T-helper 17 cell (primary cell): ENCODE measurements at regions not wholly inside any gene's neighbourhood (a gene's known extent, or its start where the extent isn't known, plus 50 kb on each side); places are given as distances from the start of the nearest gene placed in this dataset.

ENCODE experiments used
- ATAC-seq: fragments of 150-1000 bp; cut with Tn5 transposase; 2 replicates; pipeline ENCODE4 v1.10.0; 2021; ENCODE audit warnings: mild to moderate bottlenecking, moderate library complexity
- DNase-seq, 3 donors: peaks; one replicate each; pipeline versions ENCODE4 v3.0.0 to v3.0.0-alpha.2; 2020 to 2021
- H3K9me3 ChIP-seq: one replicate; pipeline ENCODE4 v1.7.0; 2013; ENCODE audit warnings: low read length, mild to moderate bottlenecking; ENCODE audit not compliant: control insufficient read depth, poor library complexity, severe bottlenecking
- H3K27ac Mint-ChIP-seq: one replicate; pipeline ENCODE4 v1.8.0; 2022; ENCODE audit warnings: mild to moderate bottlenecking, moderate library complexity, mixed read lengths
- H3K27me3 Mint-ChIP-seq: one replicate; pipeline ENCODE4 v1.8.0; 2022; ENCODE audit warnings: mixed read lengths
- H3K36me3 Mint-ChIP-seq: one replicate; pipeline ENCODE4 v1.8.0; 2022; ENCODE audit warnings: low read depth, mixed read lengths
- H3K4me1 Mint-ChIP-seq: one replicate; pipeline ENCODE4 v1.8.0; 2022; ENCODE audit warnings: mild to moderate bottlenecking, mixed read lengths
- H3K4me3 Mint-ChIP-seq: one replicate; pipeline ENCODE4 v1.8.0; 2022; ENCODE audit warnings: mild to moderate bottlenecking, moderate library complexity, mixed read lengths

- DNase-seq (no peak), ATAC-seq (no peak)
- no peak overlapping the region for H3K4me3 Mint-ChIP-seq
- H3K27ac Mint-ChIP-seq, result no peak overlapping the region
- peaks cover 60% of the 10 kb centered on the region for H3K27me3 Mint-ChIP-seq
- no peaks in the 10 kb centered on the region for H3K36me3 Mint-ChIP-seq
- H3K9me3 ChIP-seq, result no peaks in the 10 kb centered on the region
- H3K4me1 Mint-ChIP-seq, result no peaks in the 10 kb centered on the region
Observed at GRCh38 chr5:173535976-173536639, 80.3 kb downstream of the BOD1 start.

- Mint-ChIP-seq H3K4me1 (no peaks in the 10 kb centered on the region), H3K27me3 (peaks cover 60% of the 10 kb centered on the region), H3K4me3 (no peak overlapping the region), H3K36me3 (no peaks in the 10 kb centered on the region), H3K27ac (no peak overlapping the region)
- no peaks in the 10 kb centered on the region for H3K9me3 ChIP-seq
- ATAC-seq (no peak), DNase-seq (no peak)
Observed at GRCh38 chr5:173535166-173535975, 81.1 kb downstream of the BOD1 start.

GRCh38 chr5:173534664-173535063 lies 81.8 kb downstream of the BOD1 start:
- H3K9me3 ChIP-seq, result no peaks in the 10 kb centered on the region
- Mint-ChIP-seq H3K4me3 (no peak overlapping the region), H3K27me3 (peaks cover 58% of the 10 kb centered on the region), H3K4me1 (no peaks in the 10 kb centered on the region), H3K27ac (no peak overlapping the region), H3K36me3 (no peaks in the 10 kb centered on the region)
- ATAC-seq, result no peak
- DNase-seq, result no peak

DNA sequence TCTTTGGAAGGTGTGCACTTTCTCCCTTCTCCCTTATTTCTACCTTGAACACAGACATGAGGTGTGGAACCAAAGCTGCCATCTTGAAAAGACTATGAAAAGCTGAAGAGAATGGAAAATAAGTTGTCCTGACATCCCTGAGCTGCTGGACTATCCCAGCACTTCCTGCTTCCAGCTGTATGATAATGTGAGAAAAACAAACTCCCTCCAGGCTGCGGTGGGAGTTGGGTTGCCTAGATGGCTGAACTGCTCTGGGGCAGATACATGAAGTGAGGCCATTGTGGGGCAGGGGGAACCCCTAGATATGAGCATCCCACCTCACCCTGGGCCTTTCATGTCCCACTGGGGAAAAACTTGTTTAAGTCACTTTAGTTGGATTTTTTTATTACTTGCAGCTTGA lies 82.4 kb downstream of the BOD1 start:
- Mint-ChIP-seq H3K27me3 (peaks cover 53% of the 10 kb centered on the region), H3K4me3 (no peak overlapping the region), H3K36me3 (no peaks in the 10 kb centered on the region), H3K4me1 (no peaks in the 10 kb centered on the region), H3K27ac (no peak overlapping the region)
- ATAC-seq (no peak), DNase-seq (no peak)
- no peaks in the 10 kb centered on the region for H3K9me3 ChIP-seq

DNA sequence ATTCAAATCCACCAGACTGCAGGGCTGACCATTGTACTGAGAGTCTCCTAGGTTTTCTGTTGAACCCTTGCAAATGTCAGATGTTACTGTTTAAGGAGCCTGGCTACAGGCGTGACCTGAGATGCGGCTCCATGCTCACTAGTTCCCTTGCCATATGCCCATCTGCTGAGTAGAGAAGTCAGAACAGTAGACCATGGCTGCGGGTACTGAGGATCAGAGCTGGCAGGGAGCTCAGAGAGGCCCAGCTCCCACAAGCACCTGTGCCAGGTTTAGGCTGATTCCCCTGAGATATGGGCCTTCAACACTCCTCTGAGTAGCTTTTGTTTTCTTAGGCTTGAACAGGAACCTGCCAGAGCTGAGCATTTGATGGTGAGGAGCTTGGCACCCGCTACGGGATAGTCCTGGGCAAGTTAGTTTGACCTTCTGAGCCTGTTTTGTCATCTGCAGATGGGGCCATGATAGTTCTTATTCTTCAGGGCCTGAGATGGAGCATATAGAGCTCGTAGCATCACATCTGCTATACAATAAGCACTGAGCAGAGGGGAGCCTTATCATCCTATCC lies 83.7 kb downstream of the BOD1 start:
- no peak overlapping the region for H3K4me3 Mint-ChIP-seq
- no peak for ATAC-seq
- H3K4me1 Mint-ChIP-seq, result no peaks in the 10 kb centered on the region

DNA sequence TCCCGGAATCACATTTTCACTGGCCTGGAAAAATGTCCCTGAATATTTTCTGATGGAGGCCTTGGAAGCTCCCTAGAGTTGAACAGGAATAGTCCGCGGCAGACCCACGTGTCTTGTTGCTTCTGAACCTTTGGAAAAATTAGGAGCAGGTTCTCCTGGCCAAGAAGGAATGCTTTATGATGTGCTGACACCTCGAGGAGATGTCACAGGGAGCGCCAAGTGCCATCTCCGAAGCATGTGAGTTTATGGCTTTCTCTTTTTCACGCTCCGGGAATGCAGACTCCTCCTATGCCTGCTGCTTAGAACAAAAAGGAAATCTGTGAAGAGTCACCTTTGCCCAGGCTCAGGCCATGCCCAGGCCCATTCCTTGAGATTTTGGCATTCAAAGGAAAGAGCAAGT lies 84.6 kb downstream of the BOD1 start:
- H3K27me3 Mint-ChIP-seq, result peaks cover 38% of the 10 kb centered on the region
- no peaks in the 10 kb centered on the region for H3K4me1 Mint-ChIP-seq

More for the DNA sequence above, 83.7 kb downstream of the BOD1 start:
- Mint-ChIP-seq H3K27me3 (peaks cover 42% of the 10 kb centered on the region), H3K36me3 (no peaks in the 10 kb centered on the region), H3K27ac (no peak overlapping the region)
- no peaks in the 10 kb centered on the region for H3K9me3 ChIP-seq
- no peak for DNase-seq

GRCh38 chr5:173530547-173530946 lies 85.9 kb downstream of the BOD1 start:
- no peak overlapping the region for H3K4me3 Mint-ChIP-seq
- H3K27me3 Mint-ChIP-seq, result peaks cover 33% of the 10 kb centered on the region
- ATAC-seq, result no peak
- H3K27ac Mint-ChIP-seq, result no peak overlapping the region
- H3K4me1 Mint-ChIP-seq, result no peaks in the 10 kb centered on the region
- no peaks in the 10 kb centered on the region for H3K9me3 ChIP-seq
- no peaks in the 10 kb centered on the region for H3K36me3 Mint-ChIP-seq
- DNase-seq, result no peak

More for the DNA sequence above, 84.6 kb downstream of the BOD1 start:
- no peak overlapping the region for H3K4me3 Mint-ChIP-seq
- ATAC-seq (no peak), DNase-seq (no peak)
- no peaks in the 10 kb centered on the region for H3K9me3 ChIP-seq
- H3K27ac Mint-ChIP-seq, result no peak overlapping the region
- H3K36me3 Mint-ChIP-seq, result no peaks in the 10 kb centered on the region

DNA sequence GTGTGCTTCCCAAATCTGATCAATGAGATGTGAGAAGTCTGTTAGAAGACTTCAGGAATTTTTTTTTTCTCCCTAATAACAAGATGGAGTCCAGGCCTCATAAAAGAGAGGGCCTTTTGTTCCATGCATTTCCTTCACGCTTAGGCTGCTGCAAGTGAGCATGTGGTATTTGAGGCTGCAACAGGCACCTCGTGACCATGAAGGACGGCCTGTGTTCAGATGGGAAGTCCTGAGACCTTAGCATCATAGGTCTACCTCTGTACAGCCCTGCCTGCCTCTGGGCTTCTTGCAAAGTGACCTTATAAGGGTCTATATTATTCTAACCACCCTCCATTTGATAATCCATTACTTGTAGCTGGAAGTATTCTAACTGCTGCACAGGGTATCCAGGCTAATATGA lies 86.6 kb downstream of the BOD1 start:
- H3K27me3 Mint-ChIP-seq, result peaks cover 27% of the 10 kb centered on the region
- no peaks in the 10 kb centered on the region for H3K4me1 Mint-ChIP-seq
- no peaks in the 10 kb centered on the region for H3K36me3 Mint-ChIP-seq
- DNase-seq (no peak), ATAC-seq (no peak)
- H3K9me3 ChIP-seq, result no peaks in the 10 kb centered on the region
- H3K27ac Mint-ChIP-seq, result no peak overlapping the region
- H3K4me3 Mint-ChIP-seq, result no peak overlapping the region

GRCh38 chr5:173527671-173528070 lies 88.8 kb downstream of the BOD1 start:
- H3K27me3 Mint-ChIP-seq, result peaks cover 17% of the 10 kb centered on the region
- H3K4me3 Mint-ChIP-seq, result no peak overlapping the region
- DNase-seq (no peak), ATAC-seq (no peak)
- H3K4me1 Mint-ChIP-seq, result no peaks in the 10 kb centered on the region
- no peaks in the 10 kb centered on the region for H3K36me3 Mint-ChIP-seq
- no peak overlapping the region for H3K27ac Mint-ChIP-seq
- no peaks in the 10 kb centered on the region for H3K9me3 ChIP-seq

DNA sequence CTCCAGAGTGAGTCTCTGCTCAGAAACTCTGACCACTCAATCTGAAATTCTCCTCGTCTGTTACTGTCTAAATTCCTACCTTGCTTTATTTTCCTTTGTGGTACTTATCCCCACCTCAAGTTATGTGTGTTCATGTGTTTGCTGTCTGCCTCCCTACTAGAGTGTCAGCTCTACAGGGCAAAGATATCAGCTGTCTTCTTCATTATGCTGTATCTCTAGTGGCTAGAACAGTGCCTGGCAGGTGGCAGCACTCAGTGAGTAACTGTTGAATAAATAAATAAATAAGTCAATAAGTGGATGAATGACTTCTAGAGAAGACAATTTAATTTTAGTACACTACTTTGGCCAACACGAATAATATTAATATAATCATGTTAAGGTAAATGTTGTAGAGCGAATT lies 92.3 kb downstream of the BOD1 start:
- no peaks in the 10 kb centered on the region for H3K9me3 ChIP-seq
- Mint-ChIP-seq H3K36me3 (no peaks in the 10 kb centered on the region), H3K4me1 (no peaks in the 10 kb centered on the region), H3K4me3 (no peak overlapping the region), H3K27me3 (peaks cover 5% of the 10 kb centered on the region), H3K27ac (no peak overlapping the region)
- DNase-seq (no peak), ATAC-seq (no peak)

GRCh38 chr5:173523388-173523787 lies 93.1 kb downstream of the BOD1 start:
- Mint-ChIP-seq H3K27me3 (peaks cover 5% of the 10 kb centered on the region), H3K4me3 (no peak overlapping the region), H3K27ac (no peak overlapping the region), H3K4me1 (no peaks in the 10 kb centered on the region), H3K36me3 (no peaks in the 10 kb centered on the region)
- DNase-seq (no peak), ATAC-seq (no peak)
- peaks cover 4% of the 10 kb centered on the region for H3K9me3 ChIP-seq

- no peak overlapping the region for H3K27ac Mint-ChIP-seq
- peaks cover 4% of the 10 kb centered on the region for H3K9me3 ChIP-seq
- ATAC-seq, result no peak
Observed at GRCh38 chr5:173522518-173522917, 93.9 kb downstream of the BOD1 start.

DNA sequence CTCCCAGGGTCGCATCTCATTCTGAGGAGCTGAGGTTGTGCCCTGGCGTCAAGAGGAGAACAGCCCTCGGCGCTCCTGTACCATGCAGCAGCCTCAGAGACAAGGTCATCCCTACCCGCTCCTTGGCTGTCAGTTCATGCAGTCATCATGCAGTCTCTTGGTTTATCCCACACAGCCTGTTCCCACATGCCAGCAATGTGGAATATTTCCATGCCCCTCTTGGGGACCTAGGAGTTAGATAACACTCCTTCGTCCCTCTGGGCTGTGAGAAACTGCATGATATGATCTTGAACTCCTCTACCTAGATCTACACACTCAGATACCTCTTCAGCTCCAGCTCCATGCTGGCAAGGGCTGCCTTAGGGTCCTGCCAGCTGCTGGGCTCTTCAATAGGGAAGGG lies 97.6 kb downstream of the BOD1 start:
- Mint-ChIP-seq H3K4me1 (no peaks in the 10 kb centered on the region), H3K4me3 (no peak overlapping the region), H3K27ac (no peak overlapping the region), H3K27me3 (no peaks in the 10 kb centered on the region), H3K36me3 (no peaks in the 10 kb centered on the region)
- ATAC-seq (no peak), DNase-seq (no peak)
- peaks cover 4% of the 10 kb centered on the region for H3K9me3 ChIP-seq

More at GRCh38 chr5:173522518-173522917, 93.9 kb downstream of the BOD1 start:
- Mint-ChIP-seq H3K27me3 (peaks cover 3% of the 10 kb centered on the region), H3K36me3 (no peaks in the 10 kb centered on the region), H3K4me3 (no peak overlapping the region), H3K4me1 (no peaks in the 10 kb centered on the region)
- DNase-seq, result no peak
